ENCODE measurements at regions not wholly inside any gene's neighbourhood (a gene's known extent, or its start where the extent isn't known, plus 50 kb on each side); places are given as distances from the start of the nearest gene placed in this dataset.

DNA sequence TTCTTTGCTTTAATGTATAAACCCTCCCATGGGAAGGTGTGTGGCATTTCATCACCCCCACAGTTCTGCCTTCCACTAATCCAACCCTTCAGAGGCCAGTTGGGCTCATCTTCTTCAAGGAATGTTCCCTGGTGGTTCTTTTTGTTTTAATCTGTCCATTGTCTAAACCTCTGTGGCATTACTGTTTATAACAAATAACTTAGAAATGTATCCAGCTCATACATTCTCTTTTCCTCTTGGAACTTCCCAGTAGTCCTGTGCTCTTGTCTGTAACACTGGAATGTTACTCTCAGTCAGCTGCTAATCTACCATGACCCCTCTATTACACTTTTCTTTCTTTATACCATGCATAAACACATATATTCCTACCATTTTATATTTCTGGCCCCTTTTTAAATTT is 213.5 kb upstream of the TARS1 start:
- TF ChIP-seq, protein P1, sequence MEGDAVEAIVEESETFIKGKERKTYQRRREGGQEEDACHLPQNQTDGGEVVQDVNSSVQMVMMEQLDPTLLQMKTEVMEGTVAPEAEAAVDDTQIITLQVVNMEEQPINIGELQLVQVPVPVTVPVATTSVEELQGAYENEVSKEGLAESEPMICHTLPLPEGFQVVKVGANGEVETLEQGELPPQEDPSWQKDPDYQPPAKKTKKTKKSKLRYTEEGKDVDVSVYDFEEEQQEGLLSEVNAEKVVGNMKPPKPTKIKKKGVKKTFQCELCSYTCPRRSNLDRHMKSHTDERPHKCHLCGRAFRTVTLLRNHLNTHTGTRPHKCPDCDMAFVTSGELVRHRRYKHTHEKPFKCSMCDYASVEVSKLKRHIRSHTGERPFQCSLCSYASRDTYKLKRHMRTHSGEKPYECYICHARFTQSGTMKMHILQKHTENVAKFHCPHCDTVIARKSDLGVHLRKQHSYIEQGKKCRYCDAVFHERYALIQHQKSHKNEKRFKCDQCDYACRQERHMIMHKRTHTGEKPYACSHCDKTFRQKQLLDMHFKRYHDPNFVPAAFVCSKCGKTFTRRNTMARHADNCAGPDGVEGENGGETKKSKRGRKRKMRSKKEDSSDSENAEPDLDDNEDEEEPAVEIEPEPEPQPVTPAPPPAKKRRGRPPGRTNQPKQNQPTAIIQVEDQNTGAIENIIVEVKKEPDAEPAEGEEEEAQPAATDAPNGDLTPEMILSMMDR (IDR thresholded peaks at IDR 0.05; ENCODE audit: low read depth, low read length) = no peak
- no peak for TF ChIP-seq EZH2phosphoT487 (IDR thresholded peaks at IDR 0.05; ENCODE audit: low read depth)
